ENCODE measurements at regions not wholly inside any gene's neighbourhood (a gene's known extent, or its start where the extent isn't known, plus 50 kb on each side); places are given as distances from the start of the nearest gene placed in this dataset.

DNA sequence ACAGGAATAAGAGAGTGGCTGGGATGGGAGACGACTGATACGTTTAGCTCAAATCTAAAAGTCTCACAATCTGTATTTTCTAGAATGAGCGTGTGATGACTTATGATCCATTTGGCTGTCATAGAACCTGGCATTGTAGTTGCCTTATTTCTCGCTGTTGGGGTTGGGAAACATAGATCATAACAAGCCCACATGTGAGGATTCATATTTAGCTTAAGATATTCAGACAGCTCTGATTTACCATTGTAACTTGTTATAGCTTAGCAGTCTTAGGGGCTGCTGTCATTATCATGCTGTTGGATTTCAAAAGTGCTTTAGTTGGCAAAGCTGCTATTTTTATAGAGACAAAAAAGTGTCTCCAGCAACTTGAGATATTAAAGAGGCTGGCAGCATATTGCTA, 871.3 kb downstream of the ZPLD1 start:
- TF ChIP-seq, protein P1, sequence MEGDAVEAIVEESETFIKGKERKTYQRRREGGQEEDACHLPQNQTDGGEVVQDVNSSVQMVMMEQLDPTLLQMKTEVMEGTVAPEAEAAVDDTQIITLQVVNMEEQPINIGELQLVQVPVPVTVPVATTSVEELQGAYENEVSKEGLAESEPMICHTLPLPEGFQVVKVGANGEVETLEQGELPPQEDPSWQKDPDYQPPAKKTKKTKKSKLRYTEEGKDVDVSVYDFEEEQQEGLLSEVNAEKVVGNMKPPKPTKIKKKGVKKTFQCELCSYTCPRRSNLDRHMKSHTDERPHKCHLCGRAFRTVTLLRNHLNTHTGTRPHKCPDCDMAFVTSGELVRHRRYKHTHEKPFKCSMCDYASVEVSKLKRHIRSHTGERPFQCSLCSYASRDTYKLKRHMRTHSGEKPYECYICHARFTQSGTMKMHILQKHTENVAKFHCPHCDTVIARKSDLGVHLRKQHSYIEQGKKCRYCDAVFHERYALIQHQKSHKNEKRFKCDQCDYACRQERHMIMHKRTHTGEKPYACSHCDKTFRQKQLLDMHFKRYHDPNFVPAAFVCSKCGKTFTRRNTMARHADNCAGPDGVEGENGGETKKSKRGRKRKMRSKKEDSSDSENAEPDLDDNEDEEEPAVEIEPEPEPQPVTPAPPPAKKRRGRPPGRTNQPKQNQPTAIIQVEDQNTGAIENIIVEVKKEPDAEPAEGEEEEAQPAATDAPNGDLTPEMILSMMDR (IDR thresholded peaks at IDR 0.05), result no peak
- no peak for TF ChIP-seq POLR2A (IDR thresholded peaks at IDR 0.05)

All from body of pancreas (tissue), 4 donors.